Frontal cortex (tissue), 3 donors: ENCODE measurements at regions not wholly inside any gene's neighbourhood (a gene's known extent, or its start where the extent isn't known, plus 50 kb on each side); places are given as distances from the start of the nearest gene placed in this dataset.
"Not testable (repeated sequence)": the region's sequence is repeated elsewhere in the genome, so short reads cannot be mapped to it uniquely, and the experiment has no call there.

Source experiments
- DNase-seq, 2 donors: peaks; one replicate each; pipeline ENCODE4 v3.0.0; 2012; ENCODE audit warnings: low spot score in 2 of 2
- FAIRE-seq: peaks from 2 replicates; lab custom pipeline; 2012; peaks lifted over from hg19 to GRCh38; lab: Jason Lieb, UNC
- donor health status: control.
- donor health status: control.
- donor health status: control.

DNA sequence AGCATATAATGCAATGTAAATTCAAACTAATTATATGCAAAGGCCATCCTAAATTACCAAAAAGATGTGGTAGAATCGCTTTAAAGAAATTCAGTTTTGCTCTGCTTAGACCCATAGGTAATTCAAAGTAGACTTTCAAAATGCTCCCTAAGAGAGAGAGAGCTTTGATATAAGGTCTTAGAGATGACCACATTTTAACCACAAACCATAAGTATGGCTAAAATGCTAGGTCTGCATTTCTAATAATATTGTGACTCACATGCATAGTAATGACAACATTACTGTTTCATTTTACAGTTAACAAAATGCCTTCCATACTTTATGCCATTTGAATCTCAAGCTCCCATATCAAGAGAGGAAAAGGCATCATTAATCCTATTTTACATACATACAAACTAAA, 144.5 kb downstream of the RAD51AP2 start:
- no peak for DNase-seq
- FAIRE-seq = no peak

DNA sequence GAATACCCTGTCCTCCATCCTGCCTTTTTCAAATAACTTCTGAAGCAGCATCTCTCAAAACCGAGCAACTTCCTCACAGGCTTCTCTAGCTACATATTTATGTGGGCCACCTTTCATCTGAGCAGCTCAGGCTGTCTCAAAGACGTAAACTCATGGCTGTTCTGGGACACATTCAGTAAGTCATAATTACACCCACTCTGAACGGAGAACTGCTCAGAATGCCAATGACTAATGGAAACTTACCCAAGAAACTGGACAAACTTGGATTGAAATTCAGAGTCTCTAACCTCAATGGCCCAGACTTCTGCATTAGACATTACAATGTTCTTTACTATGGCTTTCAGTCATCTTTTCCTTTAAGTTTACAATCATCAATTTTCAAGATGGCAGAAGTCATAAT, 145.2 kb downstream of the RAD51AP2 start:
- DNase-seq = no peak
- FAIRE-seq = no peak

DNA sequence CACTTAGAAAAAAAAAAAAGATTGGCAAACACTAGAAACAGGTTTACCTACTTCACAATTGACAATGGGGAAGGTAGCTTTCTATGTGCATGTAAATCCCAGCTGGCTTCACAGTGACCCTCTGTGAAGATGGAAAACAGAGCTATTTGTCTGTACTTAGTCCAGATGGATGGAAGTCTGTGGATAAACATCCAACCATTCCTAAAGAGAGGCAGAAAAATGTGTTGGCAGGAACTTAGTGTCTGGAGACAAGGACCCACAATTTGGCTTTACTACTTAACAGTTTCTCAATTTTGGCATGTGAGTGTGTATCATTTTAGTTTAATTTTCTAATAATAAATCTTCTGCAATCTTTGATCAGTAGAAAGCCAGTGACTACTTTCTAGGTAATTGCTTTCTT, 154.4 kb downstream of the RAD51AP2 start:
- FAIRE-seq (no peak), DNase-seq (no peak)

DNA sequence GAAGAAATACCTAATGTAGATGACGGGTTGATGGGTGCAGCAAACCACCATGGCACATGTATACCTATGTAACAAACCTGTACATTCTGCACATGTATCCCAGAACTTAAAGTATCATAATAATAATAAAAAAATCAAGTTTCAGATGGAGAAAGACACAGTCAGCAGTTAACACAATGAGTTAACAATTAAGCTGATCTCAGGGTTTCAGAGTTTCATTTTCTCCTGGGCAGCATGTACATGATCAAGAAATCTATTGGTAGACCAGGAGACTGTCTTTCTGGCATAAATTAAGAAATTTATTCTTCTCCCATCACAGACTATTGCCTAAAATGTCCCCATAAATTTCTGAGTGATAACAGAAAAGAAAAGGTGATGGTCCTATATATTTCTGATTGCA, 155.3 kb downstream of the RAD51AP2 start:
- FAIRE-seq (no peak), DNase-seq (no peak)

DNA sequence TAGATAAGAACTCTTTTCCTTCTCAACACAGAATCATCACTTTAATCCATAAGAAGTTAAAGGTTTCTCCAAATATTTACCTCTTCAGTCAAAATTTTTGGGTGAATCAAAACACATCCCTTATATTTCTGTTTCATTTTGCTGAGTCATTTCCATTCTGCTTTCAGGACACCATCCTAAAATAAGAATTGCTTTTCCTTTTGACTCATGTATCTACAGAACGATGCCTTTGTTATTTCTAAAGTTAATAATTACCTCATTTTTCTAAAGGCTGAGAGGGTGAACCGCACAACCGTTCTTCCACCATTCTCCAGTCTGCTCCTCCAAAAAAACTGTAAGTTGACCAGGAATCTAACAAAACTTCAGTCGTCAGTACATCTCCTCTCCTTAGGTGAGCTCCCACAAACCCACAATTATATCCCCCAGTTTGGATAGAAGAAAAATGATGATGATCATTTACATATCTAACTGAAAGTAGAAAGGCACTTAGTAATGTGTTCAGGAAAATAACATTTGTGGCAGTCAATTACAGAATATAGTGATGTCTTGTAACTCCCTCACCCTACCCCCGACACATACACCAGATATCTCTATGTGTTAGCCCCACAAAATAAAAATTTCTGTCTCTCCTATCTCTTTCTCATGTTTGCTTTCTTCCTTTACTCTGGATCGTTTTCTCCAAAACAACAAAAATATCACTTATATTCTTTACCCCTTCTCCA, 162.5 kb downstream of the RAD51AP2 start:
- no peak for FAIRE-seq
- no peak for DNase-seq

DNA sequence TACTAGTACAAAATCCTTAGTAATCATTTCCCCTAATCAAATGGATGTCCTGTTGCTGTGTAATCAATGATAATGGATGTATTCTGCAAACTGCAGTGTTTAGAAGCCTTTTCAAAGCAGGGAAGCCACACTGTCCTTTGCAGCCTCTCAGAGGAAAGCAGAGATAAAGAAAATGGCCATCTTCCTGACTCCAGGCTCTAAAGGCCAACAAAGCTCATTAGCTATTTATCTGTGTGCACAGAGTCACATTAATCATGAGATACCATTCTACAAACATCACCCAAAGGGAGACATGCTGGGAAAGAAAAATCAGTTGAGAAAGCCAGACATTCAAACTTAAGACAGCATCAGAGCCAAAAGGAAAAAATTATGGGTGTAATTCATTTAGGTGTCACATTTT, 165.0 kb downstream of the RAD51AP2 start:
- DNase-seq (no peak), FAIRE-seq (no peak)

DNA sequence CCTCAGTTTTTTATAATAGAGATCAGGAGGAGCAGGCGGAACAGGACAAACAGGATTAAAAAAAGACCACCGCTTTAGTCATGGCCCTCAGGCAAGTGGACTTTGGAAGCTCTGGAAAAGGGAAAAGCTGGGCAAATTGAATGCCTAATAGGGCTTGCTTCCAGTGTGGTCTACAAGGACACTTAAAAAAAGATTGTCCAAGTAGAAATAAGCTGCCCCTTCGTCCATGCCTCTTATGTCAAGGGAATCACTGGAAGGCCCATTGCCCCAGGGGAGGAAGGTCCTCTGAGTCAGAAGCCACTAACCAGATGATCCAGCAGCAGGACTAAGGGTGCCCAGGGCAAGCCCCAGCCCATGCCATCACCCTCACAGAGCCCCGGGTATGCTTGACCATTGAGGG, 175.5 kb downstream of the RAD51AP2 start:
- not testable (repeated sequence) for FAIRE-seq

DNA sequence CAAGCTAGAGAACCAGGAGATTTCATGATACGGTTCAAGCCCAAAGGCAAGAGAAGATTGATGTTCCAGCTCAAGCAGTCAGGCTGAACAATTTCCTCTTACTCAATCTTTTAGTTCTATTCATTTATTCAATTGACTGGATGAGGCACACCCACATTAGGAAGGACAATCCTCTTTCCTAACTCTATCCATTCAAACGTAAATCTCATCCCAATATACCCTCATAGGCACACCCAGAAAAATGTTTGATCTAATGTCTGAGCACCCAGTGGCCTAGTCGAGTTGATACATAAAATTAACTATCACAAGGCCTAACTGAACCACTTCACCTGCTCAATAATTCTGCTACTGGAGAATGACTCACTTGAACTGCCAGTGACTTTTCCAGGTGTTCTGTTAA, 180.7 kb downstream of the RAD51AP2 start:
- DNase-seq (no peak), FAIRE-seq (no peak)

More for the DNA sequence above, 175.5 kb downstream of the RAD51AP2 start:
- not testable (repeated sequence) for DNase-seq

DNA sequence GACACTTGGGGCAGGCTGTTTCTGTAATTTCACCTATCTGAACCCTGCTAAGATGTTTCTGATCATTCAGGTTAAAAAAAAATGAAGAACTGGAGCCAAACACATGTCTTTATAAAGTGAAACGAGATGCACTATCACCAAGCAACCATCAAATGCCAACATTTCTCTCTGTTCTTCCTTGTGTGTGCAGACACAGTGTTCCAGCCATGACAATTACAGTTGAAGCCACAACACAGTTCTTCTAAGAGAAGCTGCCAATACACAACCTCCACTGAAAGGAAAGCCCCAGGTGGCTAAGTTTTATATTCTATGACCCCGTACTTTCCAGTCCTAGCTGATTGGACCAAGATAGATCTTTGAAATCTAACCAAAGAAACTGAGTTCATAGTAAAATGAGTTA, 181.8 kb downstream of the RAD51AP2 start:
- FAIRE-seq (no peak), DNase-seq (no peak)

DNA sequence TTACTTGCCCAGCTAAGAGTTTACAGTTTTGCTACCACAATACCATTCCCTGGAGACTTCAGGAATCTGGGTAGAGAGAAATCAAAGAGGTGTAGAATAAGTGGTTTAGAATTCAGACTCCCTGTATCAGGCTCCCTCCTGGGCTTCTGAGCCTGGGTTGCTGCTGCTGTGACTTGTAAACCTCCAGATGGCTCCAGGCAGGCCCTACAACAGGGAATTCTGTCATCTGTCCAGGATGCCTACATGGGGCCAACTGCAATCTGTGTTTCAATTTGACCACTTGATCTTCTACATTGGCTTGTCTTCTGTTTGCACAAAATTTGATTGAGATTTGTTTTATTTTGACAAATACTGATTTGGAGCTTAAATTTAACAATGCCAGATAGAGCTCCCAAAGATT, 183.9 kb downstream of the RAD51AP2 start:
- FAIRE-seq (no peak), DNase-seq (no peak)

DNA sequence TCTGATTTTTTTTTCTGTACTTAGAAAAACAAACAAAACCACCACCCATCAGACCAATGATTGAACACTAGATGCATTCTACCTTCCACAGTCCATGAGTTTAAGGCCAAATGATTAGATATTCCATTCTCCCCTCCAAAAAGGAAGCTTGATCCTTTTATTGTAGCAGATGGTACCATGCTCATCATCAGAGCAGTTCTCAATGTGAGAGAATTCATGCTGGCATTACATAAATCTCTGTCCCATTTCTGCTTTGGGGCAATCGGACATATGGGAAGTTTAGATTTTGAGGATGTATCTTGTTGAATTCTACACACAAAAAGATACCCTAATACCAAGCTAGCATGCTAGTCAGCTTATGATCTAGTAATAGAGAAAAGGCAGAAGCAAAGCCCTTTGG, 186.6 kb downstream of the RAD51AP2 start:
- DNase-seq (no peak), FAIRE-seq (no peak)

DNA sequence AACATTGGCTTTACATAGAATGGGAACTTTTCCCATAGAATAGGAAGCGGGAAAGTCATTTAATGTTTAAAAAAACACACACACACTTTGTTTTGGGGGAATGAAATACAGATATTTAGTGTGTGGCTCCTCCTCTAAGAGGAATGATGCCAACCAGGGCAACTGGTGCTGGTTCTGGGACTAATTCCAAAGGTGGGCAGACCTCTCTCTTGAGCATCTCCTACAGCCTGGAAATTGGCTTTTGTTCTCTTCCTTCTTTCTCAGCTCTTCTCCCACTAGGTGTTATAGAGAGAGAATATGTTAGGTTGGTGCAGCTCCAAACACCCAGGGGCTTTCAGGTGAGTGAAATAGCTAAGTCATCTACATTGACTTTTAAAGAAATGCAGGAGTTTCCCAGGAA, 190.1 kb downstream of the RAD51AP2 start:
- DNase-seq = no peak
- FAIRE-seq = no peak

DNA sequence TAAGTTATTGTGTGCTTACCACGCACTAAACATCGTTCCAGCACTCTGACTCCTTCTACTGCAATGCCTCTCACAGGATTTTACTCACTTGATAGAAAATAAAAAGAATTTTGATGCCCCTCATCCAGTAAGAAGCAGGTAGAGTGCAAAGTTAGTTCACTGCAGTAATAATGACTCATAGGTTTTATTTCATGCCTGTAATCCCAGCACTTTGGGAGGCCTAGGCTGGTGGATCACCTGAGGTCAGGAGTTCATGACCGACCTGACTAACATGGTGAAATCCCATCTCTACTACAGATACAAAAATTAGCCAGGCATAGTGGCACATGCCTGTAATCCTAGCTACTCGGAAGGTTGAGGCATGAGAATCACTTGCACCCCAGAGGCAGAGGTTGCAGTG, 190.6 kb downstream of the RAD51AP2 start:
- DNase-seq (no peak), FAIRE-seq (no peak)

DNA sequence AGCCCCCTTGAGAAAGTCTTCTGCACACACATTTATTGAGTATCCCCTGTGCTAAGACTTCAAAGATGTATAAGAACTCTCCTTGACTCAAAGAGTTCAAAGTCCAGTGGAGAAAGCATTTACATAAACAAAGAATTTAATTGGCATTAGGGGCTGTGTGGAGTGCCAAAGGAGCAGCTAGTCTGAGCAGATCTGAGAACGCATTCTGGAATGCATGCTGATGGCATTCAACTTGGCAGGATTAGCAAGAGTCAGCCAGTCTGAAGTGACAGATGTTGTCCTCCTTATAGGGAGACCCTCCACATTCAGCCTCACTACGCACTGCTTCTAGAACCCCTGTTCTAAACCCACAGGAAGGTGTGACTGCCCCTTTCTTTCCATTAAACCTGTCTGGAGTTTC, 191.5 kb downstream of the RAD51AP2 start:
- no peak for DNase-seq

DNA sequence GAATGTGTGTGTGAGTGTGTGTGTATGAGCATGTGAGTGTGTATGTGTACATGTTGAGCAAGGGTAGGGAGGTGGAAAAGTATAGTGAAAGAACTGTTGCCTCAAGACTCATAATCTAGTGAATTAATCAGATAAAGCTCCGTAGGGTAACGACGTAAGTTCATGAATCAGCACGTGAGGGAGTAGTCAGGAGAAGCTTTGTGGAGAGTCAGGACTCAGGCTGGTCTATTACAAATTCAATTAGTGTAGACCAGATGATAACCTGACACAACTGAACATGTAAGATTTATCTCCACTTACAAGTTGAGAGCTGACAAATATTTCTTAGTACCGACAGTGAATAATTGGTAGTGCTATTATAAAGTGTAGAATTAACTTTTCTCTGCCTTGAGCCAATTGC, 194.5 kb downstream of the RAD51AP2 start:
- FAIRE-seq (no peak), DNase-seq (no peak)

More for the DNA sequence above, 191.5 kb downstream of the RAD51AP2 start:
- no peak for FAIRE-seq

DNA sequence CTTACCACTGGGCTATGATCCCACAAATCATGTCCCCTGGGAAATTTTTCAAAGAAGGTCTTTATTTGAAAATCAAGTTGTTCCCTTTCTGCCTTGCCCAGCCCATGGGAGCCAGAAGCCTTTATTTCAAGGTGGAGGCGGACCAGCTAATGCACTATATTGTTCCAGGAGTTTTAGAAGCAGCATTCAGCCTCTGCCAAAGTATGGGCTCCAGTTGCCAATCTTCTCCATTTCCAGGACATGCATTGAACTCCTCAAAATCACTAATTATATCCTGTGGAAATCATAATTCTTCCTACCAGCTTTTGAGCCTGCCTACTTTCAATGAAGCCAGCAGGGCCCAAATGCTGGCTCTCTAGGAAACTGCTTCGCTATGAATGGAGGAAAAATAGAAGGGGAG, 195.8 kb downstream of the RAD51AP2 start:
- FAIRE-seq = no peak

DNA sequence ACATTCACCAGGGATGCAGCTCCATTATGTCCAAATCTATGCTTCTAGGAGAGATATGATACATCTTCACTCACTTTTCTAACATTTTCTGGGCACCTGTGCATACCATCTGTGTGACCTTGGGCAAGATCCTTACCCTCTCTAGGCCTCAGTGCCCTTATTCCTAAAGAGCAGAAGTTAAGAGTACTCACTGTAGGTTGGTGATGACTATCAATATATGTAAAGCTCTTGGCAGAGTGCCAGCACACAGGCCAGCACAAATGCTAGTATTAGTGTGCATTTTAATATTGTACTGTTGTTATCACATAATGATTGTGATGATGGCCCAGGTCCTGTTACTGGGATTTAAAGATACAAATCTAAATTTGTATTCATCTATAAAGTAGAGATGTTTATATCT, 199.2 kb downstream of the RAD51AP2 start:
- no peak for FAIRE-seq

More for the DNA sequence above, 195.8 kb downstream of the RAD51AP2 start:
- no peak for DNase-seq

DNA sequence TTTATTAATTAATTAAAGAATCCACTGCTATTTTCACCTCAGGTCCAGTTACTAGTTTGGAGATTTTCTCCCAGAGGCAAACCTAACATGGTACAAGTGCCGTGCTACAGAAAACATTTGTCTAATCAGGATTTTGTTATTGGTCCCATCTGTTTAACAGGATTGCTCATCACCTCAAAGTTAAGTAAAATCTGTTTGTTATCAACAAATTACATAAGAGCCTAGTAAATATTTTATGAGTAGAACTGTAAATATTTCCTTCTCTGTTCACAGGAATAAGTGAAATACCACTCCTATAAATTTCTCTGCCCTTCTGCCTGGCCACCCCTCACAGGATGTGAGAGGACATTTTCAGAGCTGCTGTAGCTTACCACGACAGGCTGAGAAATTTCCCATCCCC, 200.2 kb downstream of the RAD51AP2 start:
- FAIRE-seq = no peak

More for the DNA sequence above, 199.2 kb downstream of the RAD51AP2 start:
- DNase-seq = no peak

DNA sequence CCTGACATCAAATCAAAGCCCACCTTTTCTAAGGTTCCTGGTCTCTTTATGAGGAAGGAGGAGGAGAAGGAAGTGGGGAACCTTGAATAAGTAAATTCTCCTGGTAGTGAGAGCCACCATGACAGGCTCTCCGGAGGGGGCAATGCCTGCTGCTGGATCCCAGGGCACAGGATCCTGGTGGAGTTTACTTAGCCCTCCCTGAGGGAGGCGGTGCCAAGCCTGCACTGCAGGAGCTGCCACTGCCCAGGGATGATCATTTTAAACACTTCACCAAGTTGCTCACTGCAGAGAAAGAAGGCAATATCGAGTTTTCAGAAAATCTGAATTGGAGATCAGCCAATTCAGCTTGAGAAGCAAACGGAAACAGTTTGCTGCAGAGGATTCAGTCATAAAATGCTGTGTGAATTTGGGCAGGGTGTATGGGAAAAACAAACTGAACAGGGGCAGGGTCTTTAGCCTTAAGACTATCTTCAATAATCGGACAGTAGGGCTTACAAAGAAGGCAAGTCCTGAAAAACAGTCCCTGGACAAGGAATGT, 200.7 kb downstream of the RAD51AP2 start:
- FAIRE-seq (no peak), DNase-seq (no peak)

More for the DNA sequence above, 200.2 kb downstream of the RAD51AP2 start:
- no peak for DNase-seq

DNA sequence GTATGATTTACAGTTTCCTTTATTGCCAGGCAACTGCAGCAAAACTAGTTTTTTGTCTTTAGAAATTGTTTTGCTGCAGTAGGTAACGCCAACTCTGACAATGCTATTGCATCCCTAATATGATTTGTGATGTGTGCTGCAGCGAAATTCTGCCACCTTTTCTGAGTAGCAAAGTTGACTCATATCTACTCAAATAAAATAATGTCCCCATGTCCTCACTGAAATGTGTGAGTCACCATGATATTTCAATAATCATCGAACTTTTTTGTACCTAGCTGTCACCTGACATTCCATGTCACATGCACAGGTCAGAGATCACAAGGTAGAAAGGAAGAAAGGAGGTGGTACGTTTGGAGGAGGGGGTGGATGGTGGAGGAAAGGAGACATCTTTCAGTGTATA, 205.0 kb downstream of the RAD51AP2 start:
- no peak for DNase-seq
- FAIRE-seq = no peak

DNA sequence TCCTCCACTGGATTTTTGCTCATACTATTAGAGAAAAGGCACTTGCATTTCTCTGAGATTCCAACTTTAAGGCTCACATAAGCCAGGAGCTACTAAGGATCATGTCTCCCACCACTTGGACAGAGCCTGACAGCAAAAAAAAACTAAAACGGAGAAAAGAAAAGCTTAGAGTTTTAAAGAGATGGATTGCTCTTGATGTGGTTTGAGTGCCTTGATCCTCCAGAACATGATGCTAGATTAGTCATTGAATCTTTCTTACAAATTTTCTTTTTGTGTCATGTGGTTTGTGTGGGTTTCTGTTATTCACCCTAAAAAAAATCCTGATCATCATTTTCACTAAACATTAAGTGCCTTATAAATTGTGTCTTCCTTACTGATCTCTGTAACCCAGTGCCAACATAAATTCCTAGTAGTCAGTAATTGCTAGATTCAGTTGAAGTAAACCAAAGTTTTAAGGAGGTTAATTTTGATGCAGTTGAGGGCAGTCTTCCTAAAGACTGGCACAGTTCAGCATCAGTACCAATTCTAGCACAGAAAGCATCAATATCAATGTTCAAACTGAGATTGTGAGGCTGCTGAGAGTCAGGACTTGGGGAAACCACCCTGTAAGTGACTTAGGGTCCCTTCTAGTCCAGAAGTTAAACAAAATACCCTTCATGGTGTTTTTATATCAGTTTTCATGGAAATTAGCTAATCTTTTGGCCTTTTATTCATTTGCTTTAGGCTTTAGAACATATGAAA, 206.3 kb downstream of the RAD51AP2 start:
- FAIRE-seq (no peak), DNase-seq (no peak)
